OCI-LY3 (cell line): ENCODE measurements at regions not wholly inside any gene's neighbourhood (a gene's known extent, or its start where the extent isn't known, plus 50 kb on each side); places are given as distances from the start of the nearest gene placed in this dataset.

Source experiments
- EZH2phosphoT487 ChIP-seq: fragments of 200-600 bp; shearing (Covaris generic); IDR thresholded peaks from 2 replicates; pipeline ENCODE4 v1.6.1; 2018; ENCODE audit warnings: antibody characterized with exemption, mixed run types, low read depth
- TF ChIP-seq, protein P1 (sequence below): fragments of 200-600, 300-600 bp; sonication (generic); IDR thresholded peaks from 2 replicates; pipeline ENCODE4 v1.5.1; 2014; ENCODE audit warnings: antibody characterized with exemption, low read length, low read depth

DNA sequence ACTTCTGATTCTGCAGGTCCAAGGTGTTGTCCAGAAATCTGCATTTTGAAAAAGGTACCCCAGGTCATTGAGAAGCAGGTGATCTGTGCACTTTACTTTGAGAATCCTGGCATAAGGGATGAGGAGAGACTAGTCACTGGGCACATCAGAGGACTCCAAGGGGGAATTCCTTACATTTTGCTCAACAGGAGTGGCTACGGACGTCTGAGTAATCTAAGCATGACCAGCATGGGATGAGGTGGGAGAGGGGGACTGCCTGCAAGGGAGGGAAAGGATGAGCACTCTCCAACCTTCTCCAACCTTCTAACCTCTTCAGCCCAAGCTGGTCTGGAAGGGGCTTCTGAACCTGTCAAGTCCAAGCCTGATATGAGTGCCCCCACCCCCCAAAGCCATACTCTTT lies 55.5 kb downstream of the MARCHF4 start:
- TF ChIP-seq, protein P1, sequence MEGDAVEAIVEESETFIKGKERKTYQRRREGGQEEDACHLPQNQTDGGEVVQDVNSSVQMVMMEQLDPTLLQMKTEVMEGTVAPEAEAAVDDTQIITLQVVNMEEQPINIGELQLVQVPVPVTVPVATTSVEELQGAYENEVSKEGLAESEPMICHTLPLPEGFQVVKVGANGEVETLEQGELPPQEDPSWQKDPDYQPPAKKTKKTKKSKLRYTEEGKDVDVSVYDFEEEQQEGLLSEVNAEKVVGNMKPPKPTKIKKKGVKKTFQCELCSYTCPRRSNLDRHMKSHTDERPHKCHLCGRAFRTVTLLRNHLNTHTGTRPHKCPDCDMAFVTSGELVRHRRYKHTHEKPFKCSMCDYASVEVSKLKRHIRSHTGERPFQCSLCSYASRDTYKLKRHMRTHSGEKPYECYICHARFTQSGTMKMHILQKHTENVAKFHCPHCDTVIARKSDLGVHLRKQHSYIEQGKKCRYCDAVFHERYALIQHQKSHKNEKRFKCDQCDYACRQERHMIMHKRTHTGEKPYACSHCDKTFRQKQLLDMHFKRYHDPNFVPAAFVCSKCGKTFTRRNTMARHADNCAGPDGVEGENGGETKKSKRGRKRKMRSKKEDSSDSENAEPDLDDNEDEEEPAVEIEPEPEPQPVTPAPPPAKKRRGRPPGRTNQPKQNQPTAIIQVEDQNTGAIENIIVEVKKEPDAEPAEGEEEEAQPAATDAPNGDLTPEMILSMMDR = no peak
- no peak for TF ChIP-seq EZH2phosphoT487
